ENCODE measurements at regions not wholly inside any gene's neighbourhood (a gene's known extent, or its start where the extent isn't known, plus 50 kb on each side); places are given as distances from the start of the nearest gene placed in this dataset.

- Histone ChIP-seq H3K79me2 (ENCODE audit: insufficient read depth, low read length) (no peaks in the 10 kb centered on the region), H3K27me3 (ENCODE audit: control insufficient read depth in 1 of 2, insufficient read depth in 2 of 2, low read length in 2 of 2) (no peaks in the 10 kb centered on the region; a peak in 1 of 5 replicates), H3K4me3 (replicated peaks in 1 of 3; ENCODE audit: insufficient read depth in 1 of 3, low read depth in 2 of 3, low read length in 3 of 3) (no peak overlapping the region), H3K27ac (ENCODE audit: extremely low read length, insufficient read depth, low read length) (no peak overlapping the region), H3K4me2 (ENCODE audit: low read depth, low read length) (no peak overlapping the region), H3K9ac (ENCODE audit: insufficient read depth, low read depth, low read length) (no peak overlapping the region), H3K36me3 (replicated peaks in 1 of 2; ENCODE audit: control insufficient read depth in 1 of 2, insufficient read depth in 2 of 2, low read length in 2 of 2) (no peaks in the 10 kb centered on the region), H3K9me3 (ENCODE audit: low read length) (no peaks in the 10 kb centered on the region), H4K20me1 (ENCODE audit: insufficient read depth, low read length) (peaks cover 3% of the 10 kb centered on the region; the same call in 1 of the 2 replicates), H2AFZ (ENCODE audit: low read length) (no peak overlapping the region), H3K4me1 (ENCODE audit: insufficient read depth, low read length) (peaks cover 12% of the 10 kb centered on the region)
- CTCF ChIA-PET (ENCODE audit: low intra/inter-chr PET ratio, low total read pairs), result no interaction called here
- intact Hi-C loops (cut with micrococcal nuclease; ENCODE audit: unreplicated experiment) (no loop called here), in situ Hi-C loops (cut with HindIII; ENCODE audit: extremely low pct_ligation_motif_present, low pct_unique_long_range_greater_than_20kb) (no loop called here)
- no peak for TF ChIP-seq ZNF251 (CRISPR knock-in tag; IDR thresholded peaks at IDR 0.05)
- TF ChIP-seq ZNF597 (CRISPR knock-in tag; IDR thresholded peaks at IDR 0.05), result no peak
- TF ChIP-seq ZNF687 (CRISPR knock-in tag; IDR thresholded peaks at IDR 0.05), result peak; percentile 10; the same call in 1 of the 2 replicates
- FAIRE-seq (no peak), DNase-seq (ENCODE audit: low spot score) (no peak), ATAC-seq (no peak)
- 64% methylated on average over 9 of the region's 10 CpGs for WGBS (ENCODE audit: low lambda C conversion rate)
- BruUV-seq (replicated peaks), result no TSS peak
- POLR2A ChIA-PET, result no interaction called here
These were observed 129.9 kb upstream of the CIBAR2 start for GRCh38 chr16:85242140-85242539.
